ENCODE measurements at regions not wholly inside any gene's neighbourhood (a gene's known extent, or its start where the extent isn't known, plus 50 kb on each side); places are given as distances from the start of the nearest gene placed in this dataset.
"Not testable (repeated sequence)": the region's sequence is repeated elsewhere in the genome, so short reads cannot be mapped to it uniquely, and the experiment has no call there.

DNA sequence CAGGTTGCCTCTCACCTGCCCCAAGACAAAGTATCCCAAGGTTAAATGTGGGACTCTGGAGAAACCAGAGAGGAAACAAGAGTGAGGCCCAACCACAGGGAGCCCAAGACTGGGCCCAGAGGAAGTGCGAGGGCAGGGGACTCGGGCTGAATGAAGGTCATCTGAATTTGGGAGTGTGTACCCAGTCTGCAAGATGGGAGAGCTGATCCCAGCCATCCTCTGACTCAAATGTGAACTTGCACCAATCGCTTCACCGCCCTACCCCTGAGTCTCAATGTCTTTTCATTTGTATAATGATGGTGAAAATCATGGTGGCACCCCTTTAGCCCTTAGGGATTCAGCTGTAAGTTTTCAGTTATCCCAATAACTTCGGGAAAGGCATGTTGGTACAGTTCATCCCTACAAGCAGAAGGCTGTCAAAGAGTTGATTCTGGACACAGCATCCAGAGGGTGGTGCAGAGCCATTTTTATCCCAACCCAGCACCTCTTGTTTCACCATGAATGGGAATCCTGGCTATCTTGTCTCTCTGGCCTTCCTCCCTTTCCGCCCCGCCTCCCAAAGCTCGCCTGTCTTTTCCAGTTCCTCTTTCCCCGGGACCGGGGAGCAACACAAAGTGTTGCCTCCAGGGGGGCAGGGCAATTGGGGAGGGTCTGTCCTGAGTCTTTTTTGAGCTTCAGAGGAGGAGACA lies 123.4 kb downstream of the NUFIP1 start:
- DNase-seq (ENCODE audit: low read depth) = no peak
- no peak overlapping the region for H3K4me3 ChIP-seq (ENCODE audit: low read depth, low read length)
- TF ChIP-seq, protein P1, sequence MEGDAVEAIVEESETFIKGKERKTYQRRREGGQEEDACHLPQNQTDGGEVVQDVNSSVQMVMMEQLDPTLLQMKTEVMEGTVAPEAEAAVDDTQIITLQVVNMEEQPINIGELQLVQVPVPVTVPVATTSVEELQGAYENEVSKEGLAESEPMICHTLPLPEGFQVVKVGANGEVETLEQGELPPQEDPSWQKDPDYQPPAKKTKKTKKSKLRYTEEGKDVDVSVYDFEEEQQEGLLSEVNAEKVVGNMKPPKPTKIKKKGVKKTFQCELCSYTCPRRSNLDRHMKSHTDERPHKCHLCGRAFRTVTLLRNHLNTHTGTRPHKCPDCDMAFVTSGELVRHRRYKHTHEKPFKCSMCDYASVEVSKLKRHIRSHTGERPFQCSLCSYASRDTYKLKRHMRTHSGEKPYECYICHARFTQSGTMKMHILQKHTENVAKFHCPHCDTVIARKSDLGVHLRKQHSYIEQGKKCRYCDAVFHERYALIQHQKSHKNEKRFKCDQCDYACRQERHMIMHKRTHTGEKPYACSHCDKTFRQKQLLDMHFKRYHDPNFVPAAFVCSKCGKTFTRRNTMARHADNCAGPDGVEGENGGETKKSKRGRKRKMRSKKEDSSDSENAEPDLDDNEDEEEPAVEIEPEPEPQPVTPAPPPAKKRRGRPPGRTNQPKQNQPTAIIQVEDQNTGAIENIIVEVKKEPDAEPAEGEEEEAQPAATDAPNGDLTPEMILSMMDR (conservative IDR thresholded peaks at IDR 0.05; ENCODE audit: low read depth, low read length) = no peak

DNA sequence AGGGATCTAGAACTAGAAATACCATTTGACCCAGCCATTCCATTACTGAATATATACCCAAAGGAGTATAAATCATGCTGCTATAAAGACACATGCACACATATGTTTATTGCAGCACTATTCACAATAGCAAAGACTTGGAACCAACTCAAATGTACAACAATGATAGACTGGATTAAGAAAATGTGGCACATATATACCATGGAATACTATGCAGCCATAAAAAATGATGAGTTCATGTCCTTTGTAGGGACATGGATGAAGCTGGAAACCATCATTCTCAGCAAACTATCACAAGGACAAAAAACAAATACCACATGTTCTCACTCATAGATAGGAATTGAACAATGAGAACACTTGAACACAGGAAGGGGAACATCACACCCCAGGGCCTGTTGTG lies 125.6 kb downstream of the NUFIP1 start:
- not testable (repeated sequence) for DNase-seq (ENCODE audit: low read depth); H3K4me3 ChIP-seq (ENCODE audit: low read depth, low read length)

DNA sequence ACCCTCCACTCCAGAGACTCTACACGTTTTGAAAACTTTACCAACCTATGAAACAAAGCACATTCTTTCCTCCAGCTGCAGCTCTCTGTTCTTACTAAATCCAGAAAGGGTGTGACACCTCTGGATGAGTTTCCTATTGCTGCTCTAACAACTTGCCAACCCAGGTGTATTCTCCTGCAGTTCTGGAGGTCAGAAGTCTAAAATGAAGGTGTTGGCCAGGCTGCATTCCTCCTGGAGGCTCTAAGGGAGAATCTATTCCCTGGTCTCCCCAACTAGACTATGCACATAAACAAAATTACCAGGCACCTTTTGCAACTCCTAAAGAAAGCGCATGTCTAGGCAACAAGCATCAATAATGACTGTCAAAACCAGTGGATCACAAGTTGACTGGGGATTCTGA lies 128.8 kb downstream of the NUFIP1 start:
- no peak overlapping the region for H3K4me3 ChIP-seq (ENCODE audit: low read depth, low read length)
- DNase-seq (ENCODE audit: low read depth) = no peak
- TF ChIP-seq, protein P1 (conservative IDR thresholded peaks at IDR 0.05; ENCODE audit: low read depth, low read length) = no peak

DNA sequence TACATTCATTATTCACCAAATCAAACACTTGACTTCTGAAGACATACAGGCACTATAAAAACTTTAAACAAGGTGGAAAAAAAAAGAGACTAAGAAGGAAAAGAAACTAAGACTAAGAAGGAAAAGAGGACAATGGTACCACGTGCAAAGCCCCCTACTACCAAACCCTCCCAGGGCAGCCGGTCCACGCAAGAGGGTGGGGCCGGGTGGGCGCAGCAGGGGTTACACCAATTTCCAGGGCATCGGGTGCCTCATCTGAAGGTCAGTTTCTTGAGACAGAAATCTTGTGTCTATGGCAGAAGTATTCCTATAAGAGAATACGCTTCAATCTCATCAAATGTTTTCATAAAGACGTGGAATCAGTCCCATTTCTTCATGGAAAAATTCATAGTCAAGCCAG lies 131.5 kb downstream of the NUFIP1 start:
- TF ChIP-seq, protein P1 (conservative IDR thresholded peaks at IDR 0.05; ENCODE audit: low read depth, low read length) = no peak
- no peak overlapping the region for H3K4me3 ChIP-seq (ENCODE audit: low read depth, low read length)
- DNase-seq (ENCODE audit: low read depth) = no peak

DNA sequence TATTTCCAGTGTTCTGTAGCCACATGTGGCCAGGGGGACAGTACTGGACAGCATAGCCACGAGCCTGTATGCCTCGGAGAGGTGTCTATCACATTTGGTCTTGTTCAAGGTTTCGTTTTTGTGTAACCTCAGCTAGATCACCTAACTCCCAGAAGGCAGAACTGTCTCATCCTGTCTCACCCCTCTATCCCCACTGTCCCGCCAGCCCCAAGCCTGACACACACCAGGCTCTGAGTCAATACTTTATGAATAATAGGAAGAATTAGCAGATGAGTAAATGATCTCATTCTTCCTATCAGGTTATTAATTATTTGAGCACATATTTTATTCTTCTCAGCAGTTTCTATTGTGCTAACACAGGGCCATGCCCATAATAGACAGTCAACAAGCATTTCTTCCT lies 132.2 kb downstream of the NUFIP1 start:
- DNase-seq (ENCODE audit: low read depth) = no peak
- TF ChIP-seq, protein P1 (conservative IDR thresholded peaks at IDR 0.05; ENCODE audit: low read depth, low read length) = no peak
- no peak overlapping the region for H3K4me3 ChIP-seq (ENCODE audit: low read depth, low read length)

DNA sequence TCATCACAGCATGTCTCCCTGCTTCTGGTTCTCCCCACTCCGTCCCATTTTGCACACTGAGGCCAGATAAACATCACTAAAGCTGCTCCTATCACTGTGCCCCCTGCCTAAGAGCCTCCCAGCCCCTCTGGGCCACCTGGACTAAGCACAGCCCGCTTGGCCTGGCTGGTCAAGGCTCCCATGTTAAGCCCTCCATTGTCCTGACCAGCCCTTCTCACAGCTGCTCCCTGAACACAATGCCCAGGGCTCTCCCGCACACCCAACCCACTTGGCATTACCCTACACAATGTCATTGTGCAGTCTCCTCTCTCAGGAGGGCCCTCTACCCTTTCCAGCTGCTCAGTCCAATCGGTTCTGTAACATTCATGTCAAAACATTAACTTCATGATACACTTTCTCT lies 133.4 kb downstream of the NUFIP1 start:
- TF ChIP-seq, protein P1 (conservative IDR thresholded peaks at IDR 0.05; ENCODE audit: low read depth, low read length) = no peak
- no peak overlapping the region for H3K4me3 ChIP-seq (ENCODE audit: low read depth, low read length)
- DNase-seq (ENCODE audit: low read depth) = no peak

DNA sequence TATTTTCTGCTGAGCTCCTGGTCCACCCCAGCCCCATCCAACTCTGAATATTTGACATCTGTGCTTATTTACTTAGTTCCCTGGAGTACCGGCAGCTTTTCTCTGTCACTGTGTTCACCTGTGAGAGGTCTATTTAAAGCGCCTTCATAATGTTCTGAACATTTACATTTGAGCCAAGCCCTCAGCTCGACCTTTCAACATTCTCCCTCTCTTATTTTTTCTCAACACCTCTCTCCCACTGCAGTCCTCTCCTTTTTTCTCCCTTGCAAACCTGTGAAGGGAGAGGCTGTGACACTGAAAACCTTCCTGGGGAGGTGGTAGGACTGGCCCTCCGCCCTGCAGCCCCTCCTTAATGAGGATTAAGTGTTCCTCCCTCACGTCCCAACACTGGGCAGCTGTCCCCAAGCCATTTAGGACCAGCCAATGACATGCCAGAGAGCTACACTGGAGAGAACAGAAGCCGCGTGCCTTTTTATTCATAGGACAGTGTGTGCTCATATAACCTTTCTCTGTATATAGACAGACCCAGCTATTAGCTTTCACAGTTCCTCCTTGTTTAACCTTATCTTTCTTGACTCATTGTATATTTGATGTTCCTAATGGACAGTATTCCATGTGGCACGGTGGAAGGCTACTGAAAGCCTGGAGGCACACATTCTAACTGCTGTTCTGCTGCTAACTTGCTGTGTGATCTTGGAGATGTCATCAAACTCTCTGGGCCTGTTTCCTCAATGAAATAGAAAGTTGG lies 134.8 kb downstream of the NUFIP1 start:
- no peak for DNase-seq (ENCODE audit: low read depth)
- H3K4me3 ChIP-seq (ENCODE audit: low read depth, low read length) = no peak overlapping the region
- TF ChIP-seq, protein P1 (conservative IDR thresholded peaks at IDR 0.05; ENCODE audit: low read depth, low read length) = no peak
